Tibial artery (tissue), 4 donors: ENCODE measurements at regions not wholly inside any gene's neighbourhood (a gene's known extent, or its start where the extent isn't known, plus 50 kb on each side); places are given as distances from the start of the nearest gene placed in this dataset.

Experiments used
- DNase-seq, 2 donors: peaks; one replicate each; pipeline ENCODE4 v3.0.0-alpha.2; 2019
- H3K27ac ChIP-seq, 2 donors: fragments of 200-600 bp; sonication (generic) in 1 of 2; 1 replicate in 1 of 2; 2 replicates in 1 of 2; pipeline ENCODE4 v1.5.1; 2018 to 2019; ENCODE audit warnings: mild to moderate bottlenecking in 1 of 2
- H3K27me3 ChIP-seq, 2 donors: fragments of 200-600 bp; sonication (generic) in 1 of 2; one replicate each; pipeline versions ENCODE4 v1.5.1 to v1.6.0; 2016 to 2019
- H3K36me3 ChIP-seq, 3 donors: fragments of 200-600 bp; sonication (generic) in 2 of 3; one replicate each; pipeline ENCODE4 v1.5.1; 2016 to 2019; ENCODE audit warnings: mild to moderate bottlenecking in 2 of 3
- H3K4me1 ChIP-seq, 4 donors: fragments of 200-600 bp; sonication (generic) in 2 of 4; 1 replicate in 3 of 4; 2 replicates in 1 of 4; pipeline ENCODE4 v1.5.1; 2016 to 2019
- H3K4me3 ChIP-seq, 2 donors: fragments of 200-600 bp; sonication (generic) in 1 of 2; 1 replicate in 1 of 2; 2 replicates in 1 of 2; pipeline ENCODE4 v1.5.1; 2018 to 2019; ENCODE audit warnings: mild to moderate bottlenecking in 2 of 2
- H3K9me3 ChIP-seq, 3 donors: fragments of 200-600 bp; sonication (generic) in 1 of 3; one replicate each; pipeline ENCODE4 v1.5.1; 2016 to 2019
- CTCF ChIP-seq, 2 experiments: fragments of 200-600 bp in 1 of 2; fragments of 450-650 bp in 1 of 2; IDR thresholded peaks; one replicate each; pipeline ENCODE4 v1.5.1; 2017 to 2019; ENCODE audit warnings: antibody characterized with exemption in 2 of 2, mild to moderate bottlenecking in 1 of 2, moderate library complexity in 1 of 2
- intact Hi-C: fragments of 100-400 bp; cut with DNase I; formaldehyde crosslinking; loops from one replicate; pipeline ENCODE4 v1.15.0; 2023; ENCODE audit warnings: low total_unique reads

- Histone ChIP-seq H3K9me3 (no peaks in the 10 kb centered on the region), H3K27ac (no peak overlapping the region), H3K4me3 (no peak overlapping the region), H3K4me1 (no peaks in the 10 kb centered on the region), H3K27me3 (peaks cover 0 to 3% of the 10 kb centered on the region in 2 donors), H3K36me3 (no peaks in the 10 kb centered on the region)
- DNase-seq, result peak in 1 of 2 donors; percentile 27
- TF ChIP-seq CTCF (IDR thresholded peaks at IDR 0.05), result no peak
- intact Hi-C loops, result no loop called here
These were observed 232.2 kb downstream of the ERMARD start for GRCh38 chr6:169983651-169984050.

DNA sequence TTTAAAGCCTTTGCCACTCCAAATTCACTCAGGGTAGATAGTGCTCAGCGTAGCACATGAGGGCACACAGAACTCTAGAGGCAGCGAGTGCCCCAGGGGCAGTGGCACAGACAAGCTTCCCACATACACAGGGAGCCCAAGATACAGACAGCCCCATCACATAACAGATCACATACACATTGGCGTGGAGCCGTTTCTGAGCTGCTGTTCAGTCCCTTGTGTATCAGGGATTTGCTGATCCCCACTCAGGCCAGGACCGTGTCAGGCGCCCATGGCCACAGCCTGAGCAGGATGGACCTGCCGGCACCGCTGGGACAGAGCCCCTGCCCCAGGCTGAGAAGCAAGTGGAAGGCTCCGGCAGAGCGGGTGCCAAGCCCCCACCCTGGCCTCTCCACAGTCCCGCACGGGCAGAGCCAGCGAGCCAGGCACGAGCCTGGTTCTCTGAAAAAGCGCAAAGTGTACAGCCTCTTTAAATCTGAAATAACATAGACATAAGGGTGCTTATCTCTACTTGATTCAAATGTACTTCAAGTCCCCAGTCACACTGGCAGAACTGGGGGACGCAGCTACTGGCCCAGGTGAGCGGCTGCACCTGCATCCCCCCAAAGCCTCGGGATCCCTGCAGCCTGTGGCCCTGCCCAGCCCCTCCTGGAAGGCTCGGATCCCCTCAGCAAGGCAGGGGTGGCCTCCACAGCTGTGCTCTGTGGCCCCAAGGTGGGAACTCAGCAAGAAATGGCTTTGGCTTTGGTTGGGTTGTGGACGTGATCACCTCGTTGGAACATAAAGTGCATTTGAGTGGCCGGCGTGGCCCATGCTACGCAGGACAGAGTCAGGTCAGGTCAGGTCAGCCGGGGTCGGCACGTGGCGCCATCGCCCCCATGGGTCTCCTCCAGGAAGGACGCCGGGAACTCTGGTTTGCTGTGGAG is 231.3 kb downstream of the ERMARD start:
- Histone ChIP-seq H3K9me3 (no peaks in the 10 kb centered on the region), H3K36me3 (no peaks in the 10 kb centered on the region), H3K27ac (no peak overlapping the region), H3K4me3 (no peak overlapping the region), H3K4me1 (no peaks in the 10 kb centered on the region), H3K27me3 (peaks cover 0 to 3% of the 10 kb centered on the region in 2 donors)
- DNase-seq, result peak; percentile 12 to 51
- TF ChIP-seq CTCF (IDR thresholded peaks at IDR 0.05), result no peak
- intact Hi-C loops, result no loop called here

DNA sequence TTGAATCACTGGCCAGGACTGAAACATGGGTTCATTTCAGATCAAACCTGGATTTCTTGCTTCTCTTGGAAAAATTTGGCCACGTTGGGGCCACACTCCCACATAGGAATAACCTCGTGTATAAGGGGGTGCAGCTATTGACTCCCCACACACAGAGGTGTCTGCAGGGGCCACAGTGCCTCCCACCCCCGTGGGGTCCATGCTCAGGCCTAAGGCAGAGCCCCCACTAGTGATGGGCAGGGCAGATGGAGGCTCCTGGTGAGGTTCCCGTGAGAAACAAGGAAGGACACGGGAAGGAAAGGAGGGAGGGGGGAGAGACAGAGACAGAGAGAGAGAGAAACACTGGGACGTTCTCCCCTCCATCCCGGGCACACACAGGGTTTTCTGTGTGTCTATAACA is 230.5 kb downstream of the ERMARD start:
- DNase-seq, result peak; percentile 3 to 48
- no peaks in the 10 kb centered on the region for H3K9me3 ChIP-seq
- H3K36me3 ChIP-seq, result no peaks in the 10 kb centered on the region
- H3K4me1 ChIP-seq, result no peaks in the 10 kb centered on the region
- H3K27me3 ChIP-seq, result peaks cover 0 to 7% of the 10 kb centered on the region in 2 donors
- no peak overlapping the region for H3K27ac ChIP-seq
- no peak overlapping the region for H3K4me3 ChIP-seq
- intact Hi-C loops, result no loop called here
- no peak for TF ChIP-seq CTCF (IDR thresholded peaks at IDR 0.05)

DNA sequence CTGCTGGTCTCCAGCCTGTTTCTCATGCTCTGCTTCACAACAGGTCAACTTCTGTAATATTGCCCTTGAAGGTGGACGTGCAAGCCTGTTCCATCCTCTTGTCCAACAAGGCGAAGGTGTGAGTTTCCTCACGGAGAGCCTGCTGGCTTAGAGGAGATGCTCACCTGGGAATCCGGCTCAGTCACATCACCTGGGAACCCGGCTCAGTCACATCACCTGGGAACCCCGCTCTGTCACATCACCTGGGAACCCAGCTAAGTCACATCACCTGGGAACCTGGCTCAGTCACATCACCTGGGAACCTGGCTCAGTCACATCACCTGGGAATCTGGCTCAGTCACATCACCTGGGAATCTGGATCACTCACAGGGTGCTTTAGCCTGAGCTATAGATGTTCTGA is 230.1 kb downstream of the ERMARD start:
- TF ChIP-seq CTCF (IDR thresholded peaks at IDR 0.05), result no peak
- Histone ChIP-seq H3K4me1 (no peaks in the 10 kb centered on the region), H3K36me3 (no peaks in the 10 kb centered on the region), H3K9me3 (no peaks in the 10 kb centered on the region), H3K27ac (no peak overlapping the region), H3K27me3 (peaks cover 0 to 11% of the 10 kb centered on the region in 2 donors), H3K4me3 (no peak overlapping the region)
- peak; percentile 2 to 33 for DNase-seq
- intact Hi-C loops, result no loop called here

DNA sequence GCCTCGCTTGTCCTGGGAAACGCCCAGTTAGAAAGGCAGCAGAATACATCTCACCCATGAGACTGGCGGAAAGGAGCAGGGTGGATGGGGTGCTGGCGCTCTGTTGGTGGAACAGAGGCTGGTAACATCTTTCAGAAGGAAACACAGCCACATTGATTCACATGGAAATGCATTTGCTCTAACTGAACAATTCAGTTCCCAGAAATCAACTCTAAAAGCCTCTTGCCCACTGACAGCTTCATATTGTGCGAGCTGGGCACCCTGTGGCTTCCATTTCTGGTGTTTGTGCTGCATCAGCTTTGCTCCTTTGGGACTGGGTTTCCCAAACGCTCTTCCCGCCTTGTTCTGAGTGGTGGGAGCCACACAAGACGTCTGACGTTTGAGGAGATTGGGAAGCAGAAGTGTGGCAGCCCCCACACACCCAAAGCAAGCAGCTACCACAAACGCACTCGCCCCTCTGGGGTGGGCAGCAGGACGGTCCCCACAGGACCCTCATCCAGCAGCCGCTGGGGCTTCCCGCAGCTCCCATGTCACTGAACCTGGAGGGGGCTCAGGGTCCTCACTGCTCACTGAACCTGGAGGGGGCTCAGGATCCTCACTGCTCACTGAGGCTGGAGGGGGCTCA is 229.5 kb downstream of the ERMARD start:
- H3K27me3 ChIP-seq, result peaks cover 0 to 15% of the 10 kb centered on the region in 2 donors
- TF ChIP-seq CTCF (IDR thresholded peaks at IDR 0.05), result no peak
- intact Hi-C loops, result no loop called here
- H3K27ac ChIP-seq, result no peak overlapping the region
- no peaks in the 10 kb centered on the region for H3K36me3 ChIP-seq
- DNase-seq, result peak in 1 of 2 donors; percentile 2
- H3K9me3 ChIP-seq, result no peaks in the 10 kb centered on the region
- H3K4me3 ChIP-seq, result no peak overlapping the region
- no peaks in the 10 kb centered on the region for H3K4me1 ChIP-seq
